Loucy (cell line): ENCODE measurements at regions not wholly inside any gene's neighbourhood (a gene's known extent, or its start where the extent isn't known, plus 50 kb on each side); places are given as distances from the start of the nearest gene placed in this dataset.

Experiments used
- EZH2phosphoT487 ChIP-seq: fragments of 200-600 bp; IDR thresholded peaks from 2 replicates; pipeline ENCODE4 v1.6.1; 2018; ENCODE audit warnings: antibody characterized with exemption, mild to moderate bottlenecking, moderate library complexity, borderline replicate concordance
- TF ChIP-seq, protein P1 (sequence below): fragments of 200-600 bp; sonication (generic); conservative IDR thresholded peaks from 2 replicates; pipeline ENCODE4 v1.5.1; 2014; ENCODE audit warnings: mild to moderate bottlenecking, antibody characterized with exemption, low read length

DNA sequence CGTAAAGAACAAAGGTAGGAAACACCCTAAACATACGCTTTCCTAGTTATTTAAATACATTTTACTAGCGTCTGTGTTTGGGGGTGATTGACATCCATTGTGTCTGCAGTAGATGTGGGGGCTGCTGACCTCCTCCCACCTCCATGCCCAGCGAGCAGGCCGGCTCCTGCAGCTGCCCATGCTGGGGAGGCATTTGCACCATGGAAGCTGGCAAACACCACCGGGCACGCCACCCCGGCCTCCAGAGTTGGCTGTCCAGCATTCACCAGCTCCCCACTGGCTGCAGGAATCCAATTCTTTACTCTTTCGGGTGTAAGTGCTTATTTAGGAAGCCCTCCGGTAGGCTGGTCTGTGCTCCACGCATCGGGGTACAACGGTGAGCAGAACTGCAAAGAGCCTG, 115.4 kb upstream of the USP29 start:
- TF ChIP-seq, protein P1, sequence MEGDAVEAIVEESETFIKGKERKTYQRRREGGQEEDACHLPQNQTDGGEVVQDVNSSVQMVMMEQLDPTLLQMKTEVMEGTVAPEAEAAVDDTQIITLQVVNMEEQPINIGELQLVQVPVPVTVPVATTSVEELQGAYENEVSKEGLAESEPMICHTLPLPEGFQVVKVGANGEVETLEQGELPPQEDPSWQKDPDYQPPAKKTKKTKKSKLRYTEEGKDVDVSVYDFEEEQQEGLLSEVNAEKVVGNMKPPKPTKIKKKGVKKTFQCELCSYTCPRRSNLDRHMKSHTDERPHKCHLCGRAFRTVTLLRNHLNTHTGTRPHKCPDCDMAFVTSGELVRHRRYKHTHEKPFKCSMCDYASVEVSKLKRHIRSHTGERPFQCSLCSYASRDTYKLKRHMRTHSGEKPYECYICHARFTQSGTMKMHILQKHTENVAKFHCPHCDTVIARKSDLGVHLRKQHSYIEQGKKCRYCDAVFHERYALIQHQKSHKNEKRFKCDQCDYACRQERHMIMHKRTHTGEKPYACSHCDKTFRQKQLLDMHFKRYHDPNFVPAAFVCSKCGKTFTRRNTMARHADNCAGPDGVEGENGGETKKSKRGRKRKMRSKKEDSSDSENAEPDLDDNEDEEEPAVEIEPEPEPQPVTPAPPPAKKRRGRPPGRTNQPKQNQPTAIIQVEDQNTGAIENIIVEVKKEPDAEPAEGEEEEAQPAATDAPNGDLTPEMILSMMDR, result no peak
- no peak for TF ChIP-seq EZH2phosphoT487
